Aorta (tissue), 5 donors: ENCODE measurements at regions not wholly inside any gene's neighbourhood (a gene's known extent, or its start where the extent isn't known, plus 50 kb on each side); places are given as distances from the start of the nearest gene placed in this dataset.

ENCODE experiments used
- ATAC-seq: fragments of 200-7000 bp; cut with Tn5 transposase; one replicate; pipeline ENCODE4 v1.9.1; 2022; ENCODE audit warnings: moderate library complexity; ENCODE audit not compliant: low FRiP score
- DNase-seq, 2 donors: peaks; one replicate each; pipeline ENCODE4 v3.0.0-alpha.2; 2020
- H3K27ac ChIP-seq, 2 donors: one replicate each; pipeline ENCODE4 v1.5.1; 2013; ENCODE audit warnings: low read length in 2 of 2, mild to moderate bottlenecking in 2 of 2, moderate library complexity in 2 of 2, control low read depth in 1 of 2, inconsistent platforms in 1 of 2, low read depth in 1 of 2
- H3K27me3 ChIP-seq, 2 donors: one replicate each; pipeline ENCODE4 v1.6.1; 2013; ENCODE audit warnings: control low read depth in 1 of 2, low read length in 1 of 2, mild to moderate bottlenecking in 1 of 2, moderate library complexity in 1 of 2; ENCODE audit not compliant: insufficient read depth in 2 of 2, control insufficient read depth in 1 of 2
- H3K36me3 ChIP-seq, 2 donors: one replicate each; pipeline ENCODE4 v1.6.1; 2013; ENCODE audit warnings: control low read depth in 1 of 2, low read length in 1 of 2, mild to moderate bottlenecking in 1 of 2; ENCODE audit not compliant: insufficient read depth in 2 of 2, control insufficient read depth in 1 of 2
- H3K4me1 ChIP-seq, 2 donors: one replicate each; pipeline ENCODE4 v1.6.1; 2013; ENCODE audit warnings: low read length in 2 of 2, control low read depth in 1 of 2, mild to moderate bottlenecking in 1 of 2, moderate library complexity in 1 of 2; ENCODE audit not compliant: insufficient read depth in 2 of 2, control insufficient read depth in 1 of 2
- H3K4me3 ChIP-seq, 2 donors: one replicate each; pipeline ENCODE4 v1.5.1; 2013; ENCODE audit warnings: low read length in 2 of 2, control low read depth in 1 of 2, mild to moderate bottlenecking in 1 of 2
- H3K9me3 ChIP-seq: one replicate; pipeline ENCODE4 v1.6.1; 2013; ENCODE audit warnings: mild to moderate bottlenecking, low read length; ENCODE audit not compliant: control insufficient read depth
- WGBS, 2 donors: extraction: QIAGEN DNeasy Blood & Tissue Kit; methylation state at CpG; one replicate each; pipeline ENCODE4 v1.1.7; 2013; 5-methylcytosine and 5-hydroxymethylcytosine counted together
- intact Hi-C, 2 donors: fragments of 100-400 bp; cut with DNase I; formaldehyde crosslinking; loops; one replicate each; pipeline versions ENCODE4 v1.14.2 to v1.15.0; 2022
- donor health status: healthy with polysubstance abuse.
- donor health status: Bipolar disorder and iron deficiency.
- donor health status: DM: no; HTN: no; CAD: no.
- donor health status: DM: no; HTN: no; CAD: no.
- donor health status: DM: yes; HTN: yes; CAD: no.

DNA sequence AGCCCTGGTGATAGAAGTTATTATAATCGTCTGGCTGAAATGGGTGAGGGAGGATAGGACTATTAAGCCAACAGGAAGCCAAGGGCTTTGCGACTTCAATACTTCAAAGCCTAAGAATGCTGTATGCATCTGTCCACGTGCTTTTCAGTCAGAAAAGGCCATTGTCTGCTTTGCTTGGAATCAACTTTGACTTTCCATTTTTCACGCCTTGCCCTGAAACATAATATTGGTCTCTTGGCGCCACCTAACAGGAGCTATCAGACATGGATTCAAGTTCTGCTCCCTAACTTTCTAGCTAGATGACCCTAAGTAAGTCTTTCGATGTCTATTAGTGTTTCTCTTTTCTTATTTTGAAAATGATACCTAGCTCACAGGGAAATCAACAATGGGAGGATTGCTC, 572.6 kb downstream of the TLR4 start:
- intact Hi-C loops: no loop called here
- Histone ChIP-seq H3K27me3 (no peaks in the 10 kb centered on the region), H3K36me3 (no peaks in the 10 kb centered on the region), H3K4me3 (no peak overlapping the region), H3K9me3 (peaks cover 1% of the 10 kb centered on the region), H3K27ac (no peak overlapping the region), H3K4me1 (no peaks in the 10 kb centered on the region)
- no peak for DNase-seq
- no peak for ATAC-seq
- 77 to 83% methylated on average over 6 of the region's 6 CpGs for WGBS, 2 donors

DNA sequence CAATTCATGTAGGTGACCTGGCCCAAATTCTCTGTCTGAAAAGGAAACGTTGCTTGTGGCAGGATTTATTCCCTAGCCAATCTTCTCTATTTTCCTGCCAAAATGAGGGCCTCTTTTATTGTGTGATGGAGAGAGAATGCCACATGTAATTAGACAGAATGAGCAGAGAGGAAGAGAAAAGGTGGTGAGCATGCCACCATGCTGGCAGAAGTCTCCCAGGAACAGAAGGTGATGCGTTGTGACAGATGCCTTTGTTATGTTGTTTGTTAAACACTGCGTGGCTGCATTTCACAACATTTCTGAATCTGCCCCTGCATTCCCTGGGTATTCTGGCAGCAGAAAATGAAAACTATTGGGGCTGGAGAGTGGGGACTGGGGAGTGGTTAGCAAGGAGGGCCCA, 577.6 kb downstream of the TLR4 start:
- H3K4me3 ChIP-seq: no peak overlapping the region
- no peaks in the 10 kb centered on the region for H3K9me3 ChIP-seq
- no peaks in the 10 kb centered on the region for H3K27me3 ChIP-seq
- WGBS, 2 donors: 44 to 45% methylated on average over 3 of the region's 3 CpGs
- no peaks in the 10 kb centered on the region for H3K36me3 ChIP-seq
- no peak overlapping the region for H3K27ac ChIP-seq
- no peak for ATAC-seq
- no peaks in the 10 kb centered on the region for H3K4me1 ChIP-seq
- no peak for DNase-seq
- intact Hi-C loops: no loop called here

DNA sequence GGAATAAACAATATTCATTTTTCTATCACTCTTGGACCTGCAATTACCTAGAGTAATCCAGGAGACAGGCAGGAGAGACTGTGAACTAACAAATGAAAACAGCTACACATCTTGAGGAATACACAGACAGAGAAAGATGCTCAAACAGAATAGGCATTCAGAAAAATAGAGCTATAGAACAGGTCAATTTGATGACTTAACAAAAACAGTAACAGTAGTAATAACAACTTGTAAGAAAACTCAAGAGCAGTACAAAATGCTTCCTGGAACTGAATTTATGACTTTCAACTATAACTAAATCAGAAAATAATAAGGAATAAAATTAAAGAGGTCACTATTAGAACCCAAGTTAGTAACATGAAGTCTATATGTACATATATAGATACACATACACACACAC, 579.3 kb downstream of the TLR4 start:
- intact Hi-C loops: no loop called here
- no peaks in the 10 kb centered on the region for H3K36me3 ChIP-seq
- no peaks in the 10 kb centered on the region for H3K27me3 ChIP-seq
- H3K27ac ChIP-seq: no peak overlapping the region
- ATAC-seq (no peak), DNase-seq (no peak)
- H3K4me1 ChIP-seq: no peaks in the 10 kb centered on the region
- no peak overlapping the region for H3K4me3 ChIP-seq
- no peaks in the 10 kb centered on the region for H3K9me3 ChIP-seq

- ATAC-seq: no peak
- Histone ChIP-seq H3K27me3 (no peaks in the 10 kb centered on the region), H3K36me3 (no peaks in the 10 kb centered on the region), H3K4me3 (no peak overlapping the region), H3K9me3 (no peaks in the 10 kb centered on the region), H3K4me1 (no peaks in the 10 kb centered on the region), H3K27ac (no peak overlapping the region)
- WGBS, 2 donors: 59 to 74% methylated on average over 3 of the region's 3 CpGs
- DNase-seq: no peak
- intact Hi-C loops: no loop called here
These were observed 585.9 kb downstream of the TLR4 start for GRCh38 chr9:118290116-118290515.

DNA sequence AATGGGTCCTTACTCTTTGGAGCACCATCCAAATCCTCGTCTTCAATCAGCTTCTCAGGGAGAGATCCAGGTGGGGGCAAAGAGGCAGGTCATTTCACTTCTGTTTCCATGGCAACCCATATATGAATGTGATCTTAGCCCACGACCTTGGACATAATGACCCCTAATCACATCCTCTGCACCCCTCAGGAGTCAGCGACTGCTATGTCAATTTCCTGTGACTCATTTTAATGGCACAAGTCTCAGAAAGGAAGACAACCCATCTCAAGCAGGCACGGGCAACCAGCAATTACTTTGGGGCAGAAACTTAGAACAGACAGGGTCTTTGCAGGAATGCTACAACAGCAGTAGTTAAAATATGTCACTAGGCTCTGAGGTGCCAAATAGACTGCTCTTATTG, 591.2 kb downstream of the TLR4 start:
- no peak for ATAC-seq
- WGBS, 2 donors: 40 to 63% methylated on average over 4 of the region's 4 CpGs

GRCh38 chr9:118302721-118303120, 598.5 kb downstream of the TLR4 start:
- 68 to 78% methylated on average over 2 of the region's 2 CpGs for WGBS, 2 donors
- no peak for ATAC-seq
- no peaks in the 10 kb centered on the region for H3K36me3 ChIP-seq
- intact Hi-C loops: no loop called here
- DNase-seq: no peak
- H3K4me1 ChIP-seq: no peaks in the 10 kb centered on the region
- H3K27ac ChIP-seq: no peak overlapping the region
- H3K4me3 ChIP-seq: no peak overlapping the region
- no peaks in the 10 kb centered on the region for H3K9me3 ChIP-seq
- no peaks in the 10 kb centered on the region for H3K27me3 ChIP-seq

More for the DNA sequence above, 591.2 kb downstream of the TLR4 start:
- intact Hi-C loops: no loop called here
- Histone ChIP-seq H3K4me1 (no peaks in the 10 kb centered on the region), H3K27me3 (no peaks in the 10 kb centered on the region), H3K4me3 (no peak overlapping the region), H3K36me3 (no peaks in the 10 kb centered on the region), H3K9me3 (no peaks in the 10 kb centered on the region), H3K27ac (no peak overlapping the region)
- DNase-seq: no peak

GRCh38 chr9:118303216-118303615, 599.0 kb downstream of the TLR4 start:
- no peaks in the 10 kb centered on the region for H3K4me1 ChIP-seq
- no peaks in the 10 kb centered on the region for H3K36me3 ChIP-seq
- no peaks in the 10 kb centered on the region for H3K9me3 ChIP-seq
- ATAC-seq (no peak), DNase-seq (no peak)
- intact Hi-C loops: no loop called here
- no peak overlapping the region for H3K27ac ChIP-seq
- H3K4me3 ChIP-seq: no peak overlapping the region
- 59 to 67% methylated on average over 3 of the region's 3 CpGs for WGBS, 2 donors
- H3K27me3 ChIP-seq: no peaks in the 10 kb centered on the region

DNA sequence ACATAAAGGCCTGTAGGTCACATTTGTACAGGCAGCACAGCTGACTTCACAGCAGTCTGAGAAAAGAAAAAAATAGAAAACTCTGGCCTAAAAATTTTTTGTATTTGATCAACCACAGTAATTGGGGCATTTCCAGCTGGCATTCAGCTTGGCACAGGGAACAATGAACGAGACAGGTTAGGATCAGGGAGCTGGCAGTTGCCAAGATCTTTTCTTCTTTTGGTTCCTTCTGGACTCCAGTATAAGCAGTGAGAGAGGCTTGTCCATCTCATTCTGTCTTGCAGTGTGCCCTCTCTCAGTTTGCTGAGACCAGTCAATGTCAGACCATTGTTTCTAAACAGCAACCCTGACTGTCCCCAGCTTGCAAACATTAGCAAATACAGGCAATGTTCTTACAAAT, 601.1 kb downstream of the TLR4 start:
- Histone ChIP-seq H3K27me3 (no peaks in the 10 kb centered on the region), H3K4me1 (no peaks in the 10 kb centered on the region), H3K9me3 (no peaks in the 10 kb centered on the region), H3K27ac (no peak overlapping the region), H3K4me3 (no peak overlapping the region), H3K36me3 (no peaks in the 10 kb centered on the region)
- WGBS, 2 donors: 16 to 23% methylated on average over 1 of the region's 1 CpG
- ATAC-seq: no peak
- intact Hi-C loops: no loop called here
- DNase-seq: no peak

GRCh38 chr9:118306801-118307200, 602.6 kb downstream of the TLR4 start:
- Histone ChIP-seq H3K9me3 (no peaks in the 10 kb centered on the region), H3K4me1 (no peaks in the 10 kb centered on the region), H3K27ac (no peak overlapping the region), H3K4me3 (no peak overlapping the region), H3K27me3 (no peaks in the 10 kb centered on the region), H3K36me3 (no peaks in the 10 kb centered on the region)
- ATAC-seq (no peak), DNase-seq (no peak)
- intact Hi-C loops: no loop called here
- WGBS, 2 donors: 59 to 63% methylated on average over 3 of the region's 3 CpGs
